ENCODE measurements at regions not wholly inside any gene's neighbourhood (a gene's known extent, or its start where the extent isn't known, plus 50 kb on each side); places are given as distances from the start of the nearest gene placed in this dataset.

GRCh38 chr14:65915125-65915524 lies 502.6 kb downstream of the FUT8 start:
- Histone ChIP-seq H3K4me3 (ENCODE audit: low read depth, low read length) (no peak overlapping the region), H3K27me3 (ENCODE audit: control insufficient read depth, insufficient read depth, low read length) (no peaks in the 10 kb centered on the region), H3K36me3 (ENCODE audit: control insufficient read depth, insufficient read depth, low read length) (no peaks in the 10 kb centered on the region)
- FAIRE-seq = no peak
- DNase-seq (ENCODE audit: low read depth) = peak; percentile 38
- no peak for TF ChIP-seq CTCF (IDR thresholded peaks at IDR 0.05; ENCODE audit: insufficient read depth, low read length, severe bottlenecking)

- DNase-seq (ENCODE audit: low read depth) (no peak), FAIRE-seq (no peak)
- TF ChIP-seq CTCF (IDR thresholded peaks at IDR 0.05; ENCODE audit: insufficient read depth, low read length, severe bottlenecking) = no peak
- H3K36me3 ChIP-seq (ENCODE audit: control insufficient read depth, insufficient read depth, low read length) = no peaks in the 10 kb centered on the region
- H3K4me3 ChIP-seq (ENCODE audit: low read depth, low read length) = no peak overlapping the region
- H3K27me3 ChIP-seq (ENCODE audit: control insufficient read depth, insufficient read depth, low read length) = no peaks in the 10 kb centered on the region
Observed at GRCh38 chr14:65916055-65916454, 503.5 kb downstream of the FUT8 start.

GRCh38 chr14:65920996-65921395 lies 508.5 kb downstream of the FUT8 start:
- H3K4me3 ChIP-seq (ENCODE audit: low read depth, low read length) = no peak overlapping the region
- DNase-seq (ENCODE audit: low read depth) (no peak), FAIRE-seq (no peak)
- H3K36me3 ChIP-seq (ENCODE audit: control insufficient read depth, insufficient read depth, low read length) = no peaks in the 10 kb centered on the region
- no peak for TF ChIP-seq CTCF (IDR thresholded peaks at IDR 0.05; ENCODE audit: insufficient read depth, low read length, severe bottlenecking)
- H3K27me3 ChIP-seq (ENCODE audit: control insufficient read depth, insufficient read depth, low read length) = no peaks in the 10 kb centered on the region

GRCh38 chr14:65922142-65922541 lies 509.6 kb downstream of the FUT8 start:
- Histone ChIP-seq H3K27me3 (ENCODE audit: control insufficient read depth, insufficient read depth, low read length) (peaks cover 2% of the 10 kb centered on the region), H3K36me3 (ENCODE audit: control insufficient read depth, insufficient read depth, low read length) (no peaks in the 10 kb centered on the region), H3K4me3 (ENCODE audit: low read depth, low read length) (no peak overlapping the region)
- TF ChIP-seq CTCF (IDR thresholded peaks at IDR 0.05; ENCODE audit: insufficient read depth, low read length, severe bottlenecking) = no peak
- no peak for DNase-seq (ENCODE audit: low read depth)
- FAIRE-seq = no peak

GRCh38 chr14:65926504-65926903 lies 514.0 kb downstream of the FUT8 start:
- H3K36me3 ChIP-seq (ENCODE audit: control insufficient read depth, insufficient read depth, low read length) = no peaks in the 10 kb centered on the region
- no peak for FAIRE-seq
- peaks cover 7% of the 10 kb centered on the region for H3K27me3 ChIP-seq (ENCODE audit: control insufficient read depth, insufficient read depth, low read length)
- TF ChIP-seq CTCF (IDR thresholded peaks at IDR 0.05; ENCODE audit: insufficient read depth, low read length, severe bottlenecking) = no peak
- DNase-seq (ENCODE audit: low read depth) = no peak
- H3K4me3 ChIP-seq (ENCODE audit: low read depth, low read length) = no peak overlapping the region

- no peak for TF ChIP-seq CTCF (IDR thresholded peaks at IDR 0.05; ENCODE audit: insufficient read depth, low read length, severe bottlenecking)
- no peak for FAIRE-seq
- Histone ChIP-seq H3K4me3 (ENCODE audit: low read depth, low read length) (no peak overlapping the region), H3K36me3 (ENCODE audit: control insufficient read depth, insufficient read depth, low read length) (no peaks in the 10 kb centered on the region), H3K27me3 (ENCODE audit: control insufficient read depth, insufficient read depth, low read length) (peaks cover 7% of the 10 kb centered on the region)
- no peak for DNase-seq (ENCODE audit: low read depth)
Observed at GRCh38 chr14:65926935-65927700, 514.6 kb downstream of the FUT8 start.

Measured in bronchial epithelial cell (primary cell).